VCaP (cell line): ENCODE measurements at regions not wholly inside any gene's neighbourhood (a gene's known extent, or its start where the extent isn't known, plus 50 kb on each side); places are given as distances from the start of the nearest gene placed in this dataset.
"Not testable (repeated sequence)": the region's sequence is repeated elsewhere in the genome, so short reads cannot be mapped to it uniquely, and the experiment has no call there.

ENCODE experiments used
- H3K27ac ChIP-seq: fragments of 450-650 bp; 2 replicates; pipeline ENCODE4 v1.5.1; 2017
- TF ChIP-seq, protein P1 (sequence below): fragments of 450-650 bp; conservative IDR thresholded peaks from 2 replicates; pipeline ENCODE4 v1.5.1; 2017; ENCODE audit warnings: mild to moderate bottlenecking, moderate library complexity

DNA sequence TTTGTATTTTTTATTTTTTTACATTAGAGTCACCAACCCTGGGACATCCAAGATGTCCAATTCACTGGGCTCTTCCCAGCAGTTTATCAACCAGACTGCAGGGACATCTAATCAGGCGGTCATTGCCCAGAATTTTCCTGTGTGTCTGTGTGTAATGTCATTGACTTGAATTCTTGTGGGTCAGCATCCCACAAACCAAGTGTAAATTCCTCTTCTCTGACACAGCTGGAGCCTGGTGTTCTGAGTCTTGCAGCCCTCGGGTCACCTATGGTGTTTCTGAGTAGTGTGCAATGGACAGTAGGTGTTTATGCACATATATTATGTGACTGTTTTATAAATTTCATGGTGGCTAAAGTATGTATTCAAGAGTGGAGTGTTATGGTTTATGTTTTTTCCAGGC lies 815.7 kb downstream of the SEMA5A start:
- TF ChIP-seq, protein P1, sequence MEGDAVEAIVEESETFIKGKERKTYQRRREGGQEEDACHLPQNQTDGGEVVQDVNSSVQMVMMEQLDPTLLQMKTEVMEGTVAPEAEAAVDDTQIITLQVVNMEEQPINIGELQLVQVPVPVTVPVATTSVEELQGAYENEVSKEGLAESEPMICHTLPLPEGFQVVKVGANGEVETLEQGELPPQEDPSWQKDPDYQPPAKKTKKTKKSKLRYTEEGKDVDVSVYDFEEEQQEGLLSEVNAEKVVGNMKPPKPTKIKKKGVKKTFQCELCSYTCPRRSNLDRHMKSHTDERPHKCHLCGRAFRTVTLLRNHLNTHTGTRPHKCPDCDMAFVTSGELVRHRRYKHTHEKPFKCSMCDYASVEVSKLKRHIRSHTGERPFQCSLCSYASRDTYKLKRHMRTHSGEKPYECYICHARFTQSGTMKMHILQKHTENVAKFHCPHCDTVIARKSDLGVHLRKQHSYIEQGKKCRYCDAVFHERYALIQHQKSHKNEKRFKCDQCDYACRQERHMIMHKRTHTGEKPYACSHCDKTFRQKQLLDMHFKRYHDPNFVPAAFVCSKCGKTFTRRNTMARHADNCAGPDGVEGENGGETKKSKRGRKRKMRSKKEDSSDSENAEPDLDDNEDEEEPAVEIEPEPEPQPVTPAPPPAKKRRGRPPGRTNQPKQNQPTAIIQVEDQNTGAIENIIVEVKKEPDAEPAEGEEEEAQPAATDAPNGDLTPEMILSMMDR: no peak
- no peak overlapping the region for H3K27ac ChIP-seq

DNA sequence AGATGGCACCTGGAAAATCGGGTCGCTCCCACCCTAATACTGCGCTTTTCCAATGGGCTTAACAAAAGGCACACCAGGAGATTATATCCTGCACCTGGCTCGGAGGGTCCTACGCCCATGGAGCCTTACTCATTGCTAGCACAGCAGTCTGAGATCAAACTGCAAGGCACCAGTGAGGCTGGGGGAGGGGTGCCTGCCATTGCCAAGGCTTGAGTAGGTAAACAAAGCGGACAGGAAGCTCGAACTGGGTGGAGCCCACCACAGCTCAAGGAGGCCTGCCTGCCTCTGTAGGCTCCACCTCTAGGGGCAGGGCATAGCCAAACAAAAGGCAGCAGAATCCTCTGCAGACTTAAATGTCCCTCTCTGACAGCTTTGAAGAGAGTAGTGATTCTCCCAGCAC lies 814.8 kb downstream of the SEMA5A start:
- not testable (repeated sequence) for H3K27ac ChIP-seq

DNA sequence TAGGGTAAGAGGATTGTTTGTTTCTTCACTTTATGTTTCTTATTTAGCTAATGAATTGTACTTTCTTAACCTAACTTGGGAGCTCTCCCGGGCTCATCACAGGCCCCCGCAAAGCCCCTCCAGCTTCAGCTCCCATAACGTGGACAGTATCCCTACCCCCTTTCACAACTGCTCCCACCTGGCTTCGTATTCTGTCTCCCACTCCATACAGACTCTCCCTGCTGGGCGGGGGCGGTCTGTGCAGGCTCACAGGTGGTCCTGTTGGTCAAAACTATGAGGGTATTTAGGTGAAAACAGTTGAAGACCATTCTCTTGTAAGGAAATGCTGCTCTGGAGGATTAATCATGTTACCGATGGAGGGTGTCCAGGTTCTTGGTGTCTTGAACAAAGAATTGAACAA lies 805.3 kb downstream of the SEMA5A start:
- TF ChIP-seq, protein P1: no peak
- H3K27ac ChIP-seq: no peak overlapping the region

DNA sequence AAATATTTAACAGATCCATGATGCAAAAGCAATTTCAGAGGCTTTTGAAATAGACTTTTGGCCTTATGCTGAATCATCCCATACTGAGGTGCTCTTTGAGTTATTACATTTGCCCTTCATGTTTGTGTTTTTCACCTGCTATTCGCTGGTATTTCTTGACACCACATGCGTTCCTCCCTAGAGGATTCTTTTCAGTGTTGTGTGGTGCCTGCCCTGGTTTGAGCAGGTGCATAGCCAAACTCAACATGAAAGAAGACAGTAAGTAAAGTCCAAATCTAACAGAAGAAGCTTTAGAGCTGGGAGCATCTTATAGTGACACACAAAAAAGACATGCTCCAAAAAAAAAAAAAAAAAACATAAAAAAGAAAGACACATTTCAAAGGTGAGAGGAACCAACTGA lies 796.3 kb downstream of the SEMA5A start:
- no peak overlapping the region for H3K27ac ChIP-seq
- TF ChIP-seq, protein P1: no peak

DNA sequence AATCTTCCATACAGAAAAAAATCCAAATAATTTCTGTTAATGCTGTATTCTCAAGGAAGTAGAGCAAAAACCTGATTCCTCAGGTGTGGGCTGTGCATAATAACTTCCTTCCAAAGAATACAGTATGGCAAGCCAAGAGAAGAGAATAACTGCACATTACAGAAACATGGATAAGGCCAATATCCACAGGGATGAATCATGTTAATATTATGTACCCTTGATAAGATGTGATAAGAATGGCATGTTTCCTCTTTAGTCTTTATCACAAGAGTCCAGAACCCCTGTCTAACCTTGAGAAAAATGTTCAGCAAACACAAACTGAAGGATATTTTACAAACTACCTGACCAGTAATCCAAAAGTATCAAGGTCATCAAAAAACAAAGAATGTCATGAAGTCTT lies 795.8 kb downstream of the SEMA5A start:
- TF ChIP-seq, protein P1: no peak
- H3K27ac ChIP-seq: no peak overlapping the region

DNA sequence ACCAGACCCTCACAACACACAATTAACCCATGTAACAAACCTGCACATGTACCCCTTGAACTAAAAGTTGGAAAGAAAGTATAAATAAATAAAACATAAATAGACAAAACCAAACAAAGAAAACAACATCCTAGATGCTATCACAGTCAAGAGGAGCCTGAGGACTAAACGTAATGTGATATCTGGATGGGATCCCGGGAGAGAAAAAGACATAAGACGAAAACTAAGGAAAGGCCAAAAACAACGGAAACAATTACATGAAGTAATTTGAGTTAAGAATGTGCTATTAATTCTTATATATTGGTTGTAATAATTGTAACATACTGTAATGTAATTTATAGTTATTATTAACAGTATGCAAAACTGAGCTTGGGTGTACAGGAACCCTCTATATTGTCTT lies 793.9 kb downstream of the SEMA5A start:
- TF ChIP-seq, protein P1: no peak
- H3K27ac ChIP-seq: no peak overlapping the region

DNA sequence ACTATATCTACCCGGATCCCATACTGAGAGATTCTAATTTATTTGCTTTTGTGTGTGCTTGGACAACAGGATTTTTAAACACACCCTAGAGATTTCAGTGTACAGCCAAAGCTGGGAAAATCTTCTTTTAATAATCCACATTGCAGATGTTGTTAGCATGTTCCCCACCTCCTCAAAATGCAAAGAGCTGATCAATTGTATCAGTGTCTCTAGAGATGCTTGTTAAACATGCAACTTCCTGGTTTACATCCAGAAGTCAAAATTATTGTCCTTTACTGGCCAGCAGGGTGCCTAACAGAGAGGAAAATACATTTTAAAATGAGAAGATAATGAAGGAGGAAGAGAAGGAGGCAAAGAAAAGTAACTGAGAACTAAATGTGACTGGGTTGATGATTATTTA lies 793.3 kb downstream of the SEMA5A start:
- TF ChIP-seq, protein P1: no peak; the same call in 1 of the 2 replicates
- no peak overlapping the region for H3K27ac ChIP-seq

DNA sequence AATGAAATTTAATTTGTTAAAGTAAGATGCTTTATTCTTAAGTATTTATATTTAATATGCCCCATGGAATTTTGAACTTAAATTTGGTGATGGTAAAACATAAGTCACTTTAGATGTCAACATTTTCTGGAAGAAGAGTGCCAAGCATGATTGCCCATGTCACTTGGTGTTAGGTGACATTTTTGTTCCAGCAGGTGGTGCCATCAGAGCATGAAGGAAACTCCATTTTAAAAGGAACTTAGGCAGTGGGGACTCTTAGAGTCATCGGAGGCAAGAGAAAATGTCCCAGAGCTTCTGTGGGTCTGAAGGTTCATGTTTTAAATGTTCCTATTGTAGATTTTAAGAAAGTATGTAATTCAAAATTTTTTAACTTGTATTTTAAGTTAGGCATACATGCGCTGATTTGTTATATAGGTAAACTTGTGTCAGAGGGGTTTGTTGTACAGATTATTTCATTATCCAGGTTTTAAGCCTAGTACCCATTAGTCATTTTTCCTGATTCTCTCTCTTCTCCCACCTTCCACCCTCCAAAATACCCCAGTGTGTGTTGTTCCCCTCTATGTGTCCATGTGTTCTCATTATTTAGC lies 789.3 kb downstream of the SEMA5A start:
- no peak overlapping the region for H3K27ac ChIP-seq
- TF ChIP-seq, protein P1: peak; percentile 74
